ENCODE measurements at regions not wholly inside any gene's neighbourhood (a gene's known extent, or its start where the extent isn't known, plus 50 kb on each side); places are given as distances from the start of the nearest gene placed in this dataset.
"Not testable (repeated sequence)": the region's sequence is repeated elsewhere in the genome, so short reads cannot be mapped to it uniquely, and the experiment has no call there.

- no peaks in the 10 kb centered on the region for H3K36me3 ChIP-seq
- peaks cover 19% of the 10 kb centered on the region for H3K4me1 ChIP-seq
- no peak for DNase-seq (ENCODE audit: low spot score in 2 of 2)
- H3K4me3 ChIP-seq = no peak overlapping the region
- H3K27ac ChIP-seq = no peak overlapping the region
- H3K27me3 ChIP-seq = no peaks in the 10 kb centered on the region
- no peak for TF ChIP-seq POLR2A (IDR thresholded peaks at IDR 0.05)
- no peak for TF ChIP-seq CTCF (IDR thresholded peaks at IDR 0.05)
- no peak for TF ChIP-seq POLR2AphosphoS5 (IDR thresholded peaks at IDR 0.05)
- no peak for TF ChIP-seq EP300 (IDR thresholded peaks at IDR 0.05)
- 90% methylated on average over 5 of the region's 9 CpGs for WGBS
- H3K9me3 ChIP-seq = no peaks in the 10 kb centered on the region
Observed at GRCh38 chr14:99033951-99034350, 238.0 kb downstream of the BCL11B start.

GRCh38 chr14:99034711-99035171, 237.3 kb downstream of the BCL11B start:
- no peaks in the 10 kb centered on the region for H3K36me3 ChIP-seq
- no peak for DNase-seq (ENCODE audit: low spot score in 2 of 2)
- H3K9me3 ChIP-seq = no peaks in the 10 kb centered on the region
- no peak overlapping the region for H3K27ac ChIP-seq
- no peak overlapping the region for H3K4me3 ChIP-seq
- H3K27me3 ChIP-seq = no peaks in the 10 kb centered on the region
- WGBS = 88% methylated on average over 16 of the region's 16 CpGs
- TF ChIP-seq EP300 (IDR thresholded peaks at IDR 0.05) = no peak
- no peak for TF ChIP-seq CTCF (IDR thresholded peaks at IDR 0.05)
- TF ChIP-seq POLR2A (IDR thresholded peaks at IDR 0.05) = no peak
- TF ChIP-seq POLR2AphosphoS5 (IDR thresholded peaks at IDR 0.05) = no peak
- peaks cover 19% of the 10 kb centered on the region for H3K4me1 ChIP-seq

GRCh38 chr14:99035268-99035667, 236.7 kb downstream of the BCL11B start:
- H3K27ac ChIP-seq = peak overlapping the region; percentile 71
- no peak for TF ChIP-seq POLR2AphosphoS5 (IDR thresholded peaks at IDR 0.05)
- TF ChIP-seq POLR2A (IDR thresholded peaks at IDR 0.05) = no peak
- TF ChIP-seq CTCF (IDR thresholded peaks at IDR 0.05) = no peak
- no peak for TF ChIP-seq EP300 (IDR thresholded peaks at IDR 0.05)
- H3K36me3 ChIP-seq = no peaks in the 10 kb centered on the region
- H3K4me1 ChIP-seq = peaks cover 19% of the 10 kb centered on the region
- H3K4me3 ChIP-seq = no peak overlapping the region
- no peaks in the 10 kb centered on the region for H3K9me3 ChIP-seq
- no peaks in the 10 kb centered on the region for H3K27me3 ChIP-seq
- no peak for DNase-seq (ENCODE audit: low spot score in 2 of 2)
- 54% methylated on average over 4 of the region's 4 CpGs for WGBS

- peak overlapping the region; percentile 21 for H3K4me3 ChIP-seq
- WGBS = 22% methylated on average over 18 of the region's 30 CpGs
- H3K9me3 ChIP-seq = no peaks in the 10 kb centered on the region
- no peaks in the 10 kb centered on the region for H3K27me3 ChIP-seq
- H3K27ac ChIP-seq = peak overlapping the region; percentile 71
- H3K4me1 ChIP-seq = peaks cover 19% of the 10 kb centered on the region
- TF ChIP-seq POLR2AphosphoS5 (IDR thresholded peaks at IDR 0.05) (peak in 1 of 3 donors; percentile 79), CTCF (IDR thresholded peaks at IDR 0.05) (no peak)
- no peaks in the 10 kb centered on the region for H3K36me3 ChIP-seq
- DNase-seq (ENCODE audit: low spot score in 2 of 2) = peak; percentile 92 to 95
Observed at GRCh38 chr14:99035712-99036610, 236.0 kb downstream of the BCL11B start.

- TF ChIP-seq EP300 (IDR thresholded peaks at IDR 0.05) (no peak), POLR2A (IDR thresholded peaks at IDR 0.05) (no peak), POLR2AphosphoS5 (IDR thresholded peaks at IDR 0.05) (no peak), CTCF (IDR thresholded peaks at IDR 0.05) (no peak)
- no peak for DNase-seq (ENCODE audit: low spot score in 2 of 2)
- peak overlapping the region; percentile 71 for H3K27ac ChIP-seq
- no peaks in the 10 kb centered on the region for H3K9me3 ChIP-seq
- H3K4me3 ChIP-seq = peak overlapping the region; percentile 21
- H3K36me3 ChIP-seq = no peaks in the 10 kb centered on the region
- peaks cover 19% of the 10 kb centered on the region for H3K4me1 ChIP-seq
- whole genome bisulfite sequencing = 70% methylated on average over 25 of the region's 25 CpGs
- H3K27me3 ChIP-seq = no peaks in the 10 kb centered on the region
Observed at GRCh38 chr14:99036611-99037293, 235.2 kb downstream of the BCL11B start.

GRCh38 chr14:99037326-99037725, 234.7 kb downstream of the BCL11B start:
- not testable (repeated sequence) for DNase-seq (ENCODE audit: low spot score in 2 of 2); H3K4me3 ChIP-seq; H3K27me3 ChIP-seq; H3K9me3 ChIP-seq; H3K27ac ChIP-seq; H3K36me3 ChIP-seq
- peaks cover 22% of the 10 kb centered on the region for H3K4me1 ChIP-seq
- WGBS = 85% methylated on average over 1 of the region's 1 CpG

All from suprapubic skin (tissue), 4 donors.